ENCODE measurements at regions not wholly inside any gene's neighbourhood (a gene's known extent, or its start where the extent isn't known, plus 50 kb on each side); places are given as distances from the start of the nearest gene placed in this dataset.

GRCh38 chr2:120855855-120856405 lies 120.3 kb downstream of the GLI2 start (continued):
- TF ChIP-seq PBX3 (IDR thresholded peaks at IDR 0.05; ENCODE audit: insufficient replicate concordance, low read depth, low read length): no peak

GRCh38 chr2:120856421-120856862 lies 120.8 kb downstream of the GLI2 start:
- Histone ChIP-seq H3K9ac (ENCODE audit: control insufficient read depth, insufficient read depth, low read length) (no peak overlapping the region), H3K4me3 (no peak overlapping the region), H3K27ac (ENCODE audit: control insufficient read depth, insufficient read depth) (no peak overlapping the region), H3K4me2 (ENCODE audit: control insufficient read depth, insufficient read depth) (no peak overlapping the region), H4K20me1 (ENCODE audit: control insufficient read depth, insufficient read depth) (no peaks in the 10 kb centered on the region), H3K4me1 (ENCODE audit: control insufficient read depth, insufficient read depth, low read length) (no peaks in the 10 kb centered on the region), H3K36me3 (ENCODE audit: control insufficient read depth in 2 of 2, insufficient read depth in 2 of 2, low read length in 1 of 2) (no peaks in the 10 kb centered on the region), H3K27me3 (replicated peaks in 1 of 2; ENCODE audit: control insufficient read depth in 2 of 2, insufficient read depth in 2 of 2, low read length in 1 of 2) (peaks cover 0 to 3% of the 10 kb centered on the region in 2 experiments; a peak in 2 of 4 replicates), H3K9me3 (replicated peaks; ENCODE audit: control insufficient read depth, insufficient read depth, low read length) (no peaks in the 10 kb centered on the region), H2AFZ (ENCODE audit: control insufficient read depth, low read depth, low read length) (no peak overlapping the region), H3K79me2 (ENCODE audit: control insufficient read depth, insufficient read depth, low read length) (no peaks in the 10 kb centered on the region)
- ChIA-PET RAD21 (ENCODE audit: unreplicated experiment) (no interaction called here), CTCF (no interaction called here), SMC1A (ENCODE audit: uncharacterized antibody, unreplicated experiment) (no interaction called here), POLR2A (no interaction called here)
- TF ChIP-seq SMC3 (IDR thresholded peaks at IDR 0.05; ENCODE audit: borderline replicate concordance, low read length) (no peak), RAD51 (IDR thresholded peaks at IDR 0.05) (no peak), HCFC1 (IDR thresholded peaks at IDR 0.05; ENCODE audit: low read length) (no peak), RCOR1 (conservative IDR thresholded peaks at IDR 0.05; ENCODE audit: low read depth, low read length) (no peak), IKZF2 (IDR thresholded peaks at IDR 0.05) (no peak), MEF2B (IDR thresholded peaks at IDR 0.05; ENCODE audit: partially characterized antibody, poor library complexity, severe bottlenecking) (no peak), SMARCA5 (IDR thresholded peaks at IDR 0.05) (no peak), IRF5 (IDR thresholded peaks at IDR 0.05; ENCODE audit: borderline replicate concordance) (no peak), MTA3 (IDR thresholded peaks at IDR 0.05; ENCODE audit: borderline replicate concordance, low read length) (no peak), CHD1 (IDR thresholded peaks at IDR 0.05; ENCODE audit: low read depth, low read length) (no peak)
- ATAC-seq (no peak), FAIRE-seq (no peak), DNase-seq (ENCODE audit: low read depth, low spot score) (no peak)
- no TSS peak for BruUV-seq (replicated peaks)
- in situ Hi-C loops (cut with MboI): no loop called here
- WGBS (ENCODE audit: insufficient coverage, insufficient replicate concordance, low lambda C conversion rate, missing lambda C conversion rate): 15% methylated on average over 13 of the region's 13 CpGs
- intact Hi-C loops (cut with micrococcal nuclease; ENCODE audit: unreplicated experiment): no loop called here
